B cell (primary cell): ENCODE measurements at regions not wholly inside any gene's neighbourhood (a gene's known extent, or its start where the extent isn't known, plus 50 kb on each side); places are given as distances from the start of the nearest gene placed in this dataset.

Experiments
- ATAC-seq: fragments of 200-7000 bp; cut with Tn5 transposase; one replicate; pipeline ENCODE4 v1.10.0; 2021; ENCODE audit warnings: low read depth, mild to moderate bottlenecking, moderate number of reproducible peaks, moderate library complexity
- CTCF ChIA-PET: fragments of 350-600 bp; sonication (Branson Sonifier 250); formaldehyde crosslinking; loops from one replicate; lab custom pipeline; 2021; ENCODE audit warnings: antibody characterized with exemption, inconsistent platforms; lab: Charles Lee
- POLR2A ChIA-PET: fragments of 350-600 bp; sonication (Branson Sonifier 250); formaldehyde crosslinking; loops from one replicate; lab custom pipeline; 2021; ENCODE audit warnings: antibody characterized with exemption; lab: Charles Lee
- DNase-seq: peaks from one replicate; pipeline ENCODE4 v3.0.0; 2013
- H2AFZ ChIP-seq: 2 replicates; pipeline ENCODE4 v1.6.1; 2012; ENCODE audit warnings: mild to moderate bottlenecking, low read depth, low read length; ENCODE audit not compliant: insufficient read depth, poor library complexity, severe bottlenecking
- H3K27ac ChIP-seq, 2 donors: 1 replicate in 1 of 2; 2 replicates in 1 of 2; pipeline ENCODE4 v1.5.1; 2012 to 2013; ENCODE audit warnings: low read length in 2 of 2, mild to moderate bottlenecking in 2 of 2, moderate library complexity in 1 of 2
- H3K27me3 ChIP-seq, 4 experiments: fragments of 200-600 bp in 1 of 4; sonication (generic) in 1 of 4; replicated peaks in 1 of 4; 1 replicate in 2 of 4; 2 replicates in 2 of 4; pipeline versions ENCODE4 v1.6.1 to v1.7.0; 2013 to 2016; ENCODE audit warnings: low read length in 3 of 4, mild to moderate bottlenecking in 2 of 4, mixed read lengths in 1 of 4, moderate library complexity in 1 of 4; ENCODE audit not compliant: insufficient read depth in 4 of 4, control insufficient read depth in 3 of 4; ENCODE audit errors: control extremely low read depth in 1 of 4
- H3K36me3 ChIP-seq, 2 experiments: replicated peaks in 1 of 2; 1 replicate in 1 of 2; 2 replicates in 1 of 2; pipeline versions ENCODE4 v1.6.1 to v1.7.1; 2013; ENCODE audit warnings: low read length in 1 of 2; ENCODE audit not compliant: insufficient read depth in 2 of 2, control insufficient read depth in 1 of 2; ENCODE audit errors: control extremely low read depth in 1 of 2, extremely low read depth in 1 of 2
- H3K4me1 ChIP-seq, 2 donors: fragments of 200-600 bp in 1 of 2; sonication (generic) in 1 of 2; 1 replicate in 1 of 2; 2 replicates in 1 of 2; pipeline versions ENCODE4 v1.5.1 to v1.6.1; 2013 to 2017; ENCODE audit warnings: low read length in 2 of 2; ENCODE audit not compliant: control insufficient read depth in 2 of 2, insufficient read depth in 2 of 2
- H3K4me2 ChIP-seq: replicated peaks from 2 replicates; pipeline ENCODE3; 2012; ENCODE audit warnings: mild to moderate bottlenecking, low read depth, low read length; ENCODE audit not compliant: poor library complexity, severe bottlenecking
- H3K4me3 ChIP-seq, 5 experiments: fragments of 200-600 bp in 1 of 5; sonication (generic) in 1 of 5; 1 replicate in 3 of 5; 2 replicates in 2 of 5; pipeline versions ENCODE4 v1.5.1 to v1.7.0; 2011 to 2016; ENCODE audit warnings: low read length in 4 of 5, mild to moderate bottlenecking in 4 of 5, low read depth in 2 of 5, control low read depth in 1 of 5, moderate library complexity in 1 of 5; ENCODE audit not compliant: insufficient read depth in 1 of 5; ENCODE audit errors: control extremely low read depth in 1 of 5, extremely low read depth in 1 of 5
- H3K79me2 ChIP-seq: fragments of 200-600 bp; sonication (generic); one replicate; pipeline ENCODE4 v1.6.0; 2016; ENCODE audit warnings: low read length; ENCODE audit not compliant: control insufficient read depth, insufficient read depth
- H3K9ac ChIP-seq: fragments of 200-600 bp; sonication (generic); 2 replicates; pipeline ENCODE4 v1.6.1; 2017; ENCODE audit warnings: mild to moderate bottlenecking, low read length, moderate library complexity
- H3K9me3 ChIP-seq, 3 donors: one replicate each; pipeline versions ENCODE4 v1.6.1 to v1.7.1; 2013; ENCODE audit warnings: low read length in 2 of 3; ENCODE audit not compliant: control insufficient read depth in 2 of 3, insufficient read depth in 1 of 3; ENCODE audit errors: control extremely low read depth in 1 of 3
- H4K20me1 ChIP-seq: 2 replicates; pipeline ENCODE4 v1.6.0; 2012; ENCODE audit warnings: mild to moderate bottlenecking, low read length; ENCODE audit not compliant: insufficient read depth, control insufficient read depth, poor library complexity, severe bottlenecking
- H3K27ac Mint-ChIP-seq: one replicate; pipeline ENCODE4 v1.8.0; 2021; ENCODE audit warnings: mixed read lengths
- H3K27me3 Mint-ChIP-seq: one replicate; pipeline ENCODE4 v1.8.0; 2021; ENCODE audit warnings: mixed read lengths
- H3K4me1 Mint-ChIP-seq: one replicate; pipeline ENCODE4 v1.8.0; 2021; ENCODE audit warnings: mixed read lengths
- H3K4me3 Mint-ChIP-seq: one replicate; pipeline ENCODE4 v1.8.0; 2021; ENCODE audit warnings: mixed read lengths
- H3K9me3 Mint-ChIP-seq: one replicate; pipeline ENCODE4 v1.8.0; 2022; ENCODE audit warnings: mixed read lengths; ENCODE audit not compliant: insufficient read depth
- EZH2 ChIP-seq: IDR thresholded peaks from 2 replicates; pipeline ENCODE4 v1.6.1; 2012; ENCODE audit warnings: borderline replicate concordance, low read depth, mild to moderate bottlenecking, moderate library complexity, low read length; ENCODE audit not compliant: insufficient read depth, poor library complexity, severe bottlenecking
- whole genome bisulfite sequencing: methylation state at CpG from one replicate; pipeline ENCODE4 v1.1.5; 2013; ENCODE audit warnings: missing lambda C conversion rate; ENCODE audit not compliant: insufficient coverage; 5-methylcytosine and 5-hydroxymethylcytosine counted together
- intact Hi-C: fragments of 100-400 bp; cut with micrococcal nuclease; formaldehyde crosslinking; loops from one replicate; pipeline ENCODE4 v1.10.0; 2022
- TF ChIP-seq, protein P1 (sequence below): fragments of 200-600 bp; IDR thresholded peaks from one replicate; pipeline ENCODE4 v1.8.0; 2022; ENCODE audit warnings: antibody characterized with exemption, mild to moderate bottlenecking

DNA sequence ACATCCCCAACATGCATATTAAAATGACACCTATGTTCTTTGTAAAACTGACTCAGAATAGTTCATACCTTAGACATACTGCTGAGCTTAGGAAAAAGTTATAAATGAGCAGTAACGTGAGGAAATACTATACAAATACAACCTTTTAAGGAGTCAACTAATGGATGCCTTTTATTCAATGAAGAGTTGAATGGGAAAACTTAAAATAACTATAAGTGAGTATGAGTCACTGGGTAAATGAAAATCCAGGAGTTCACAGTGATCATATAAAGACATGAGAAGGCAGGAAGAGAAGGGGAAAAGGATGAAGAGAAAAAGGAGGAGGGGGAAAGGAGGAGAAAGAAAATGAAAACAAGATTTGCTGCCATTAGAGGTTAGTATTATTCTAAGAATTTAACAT is 157.8 kb upstream of the PCDH15 start:
- Histone ChIP-seq H3K4me1 (no peaks in the 10 kb centered on the region), H3K9ac (no peak overlapping the region), H3K36me3 (no peaks in the 10 kb centered on the region), H2AFZ (no peak overlapping the region), H3K27me3 (no peaks in the 10 kb centered on the region), H3K4me3 (no peak overlapping the region), H3K79me2 (no peaks in the 10 kb centered on the region), H4K20me1 (no peaks in the 10 kb centered on the region), H3K27ac (no peak overlapping the region), H3K9me3 (peaks cover 0 to 15% (median 0%) of the 10 kb centered on the region in 3 donors), H3K4me2 (no peak overlapping the region)
- intact Hi-C loops = no loop called here
- no peak for DNase-seq
- no peaks in the 10 kb centered on the region for H3K4me1 Mint-ChIP-seq
- peaks cover 2% of the 10 kb centered on the region for H3K9me3 Mint-ChIP-seq
- no peak for ATAC-seq
- H3K27me3 Mint-ChIP-seq = no peaks in the 10 kb centered on the region
- H3K4me3 Mint-ChIP-seq = no peak overlapping the region
- ChIA-PET POLR2A (no interaction called here), CTCF (no interaction called here)
- TF ChIP-seq EZH2 = no peak
- TF ChIP-seq, protein P1, sequence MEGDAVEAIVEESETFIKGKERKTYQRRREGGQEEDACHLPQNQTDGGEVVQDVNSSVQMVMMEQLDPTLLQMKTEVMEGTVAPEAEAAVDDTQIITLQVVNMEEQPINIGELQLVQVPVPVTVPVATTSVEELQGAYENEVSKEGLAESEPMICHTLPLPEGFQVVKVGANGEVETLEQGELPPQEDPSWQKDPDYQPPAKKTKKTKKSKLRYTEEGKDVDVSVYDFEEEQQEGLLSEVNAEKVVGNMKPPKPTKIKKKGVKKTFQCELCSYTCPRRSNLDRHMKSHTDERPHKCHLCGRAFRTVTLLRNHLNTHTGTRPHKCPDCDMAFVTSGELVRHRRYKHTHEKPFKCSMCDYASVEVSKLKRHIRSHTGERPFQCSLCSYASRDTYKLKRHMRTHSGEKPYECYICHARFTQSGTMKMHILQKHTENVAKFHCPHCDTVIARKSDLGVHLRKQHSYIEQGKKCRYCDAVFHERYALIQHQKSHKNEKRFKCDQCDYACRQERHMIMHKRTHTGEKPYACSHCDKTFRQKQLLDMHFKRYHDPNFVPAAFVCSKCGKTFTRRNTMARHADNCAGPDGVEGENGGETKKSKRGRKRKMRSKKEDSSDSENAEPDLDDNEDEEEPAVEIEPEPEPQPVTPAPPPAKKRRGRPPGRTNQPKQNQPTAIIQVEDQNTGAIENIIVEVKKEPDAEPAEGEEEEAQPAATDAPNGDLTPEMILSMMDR = no peak
- H3K27ac Mint-ChIP-seq = no peak overlapping the region
- WGBS = no CpG with 5 or more reads among the region's 1 CpG

DNA sequence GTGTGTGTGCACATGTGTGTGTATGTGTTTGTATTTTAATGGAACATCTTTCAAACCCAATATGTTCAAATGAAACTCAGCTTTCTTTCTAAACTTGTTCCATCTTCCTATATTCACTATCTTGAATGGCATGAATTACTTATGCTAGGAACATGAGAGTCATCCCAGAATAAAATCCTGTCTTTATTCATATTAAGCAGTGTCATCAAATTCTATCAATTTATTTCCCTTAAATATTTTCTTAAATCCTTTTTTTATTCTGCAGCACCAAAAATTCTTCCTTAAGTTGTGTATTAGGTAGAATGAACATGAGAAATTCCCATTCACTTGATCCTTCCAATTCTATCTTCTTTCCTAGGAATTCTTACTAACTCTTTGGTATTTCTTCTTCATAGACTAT is 146.6 kb upstream of the PCDH15 start:
- CTCF ChIA-PET = no interaction called here
- no peaks in the 10 kb centered on the region for H3K9me3 ChIP-seq
- ATAC-seq (no peak), DNase-seq (no peak)
- no peaks in the 10 kb centered on the region for H3K4me1 ChIP-seq
- no peak overlapping the region for H3K27ac ChIP-seq
- no peak overlapping the region for H3K4me2 ChIP-seq
- POLR2A ChIA-PET = no interaction called here
- Mint-ChIP-seq H3K4me3 (no peak overlapping the region), H3K4me1 (no peaks in the 10 kb centered on the region), H3K27ac (no peak overlapping the region), H3K9me3 (no peaks in the 10 kb centered on the region), H3K27me3 (no peaks in the 10 kb centered on the region)
- H4K20me1 ChIP-seq = no peaks in the 10 kb centered on the region
- H3K36me3 ChIP-seq = no peaks in the 10 kb centered on the region
- no peak for TF ChIP-seq EZH2
- TF ChIP-seq, protein P1 = no peak
- H3K9ac ChIP-seq = no peak overlapping the region
- H3K27me3 ChIP-seq = no peaks in the 10 kb centered on the region
- intact Hi-C loops = no loop called here
- H2AFZ ChIP-seq = no peak overlapping the region
- H3K79me2 ChIP-seq = no peaks in the 10 kb centered on the region
- no peak overlapping the region for H3K4me3 ChIP-seq
